Choroid plexus epithelial cell (primary cell): ENCODE measurements at regions not wholly inside any gene's neighbourhood (a gene's known extent, or its start where the extent isn't known, plus 50 kb on each side); places are given as distances from the start of the nearest gene placed in this dataset.

Experiments used
- DNase-seq: peaks from one replicate; pipeline ENCODE4 v3.0.0-alpha.2; 2010; ENCODE audit warnings: low read depth
- H3K4me3 ChIP-seq: 2 replicates; pipeline ENCODE4 v1.5.1; 2011; ENCODE audit warnings: low read depth, mild to moderate bottlenecking, control low read depth, low read length, moderate library complexity
- CTCF ChIP-seq: conservative IDR thresholded peaks from 2 replicates; pipeline ENCODE4 v1.5.1; 2011; ENCODE audit warnings: low read depth, mild to moderate bottlenecking, control low read depth, inconsistent platforms, low read length, moderate library complexity

GRCh38 chr6:118740372-118740771, 89.0 kb upstream of the CEP85L start:
- H3K4me3 ChIP-seq: no peak overlapping the region
- no peak for TF ChIP-seq CTCF
- peak; percentile 56 for DNase-seq

- TF ChIP-seq CTCF: no peak
- peak; percentile 32 for DNase-seq
- no peak overlapping the region for H3K4me3 ChIP-seq
Measured at GRCh38 chr6:118739696-118740353, 88.4 kb upstream of the CEP85L start.

GRCh38 chr6:118736440-118736839, 85.0 kb upstream of the CEP85L start:
- H3K4me3 ChIP-seq: no peak overlapping the region
- TF ChIP-seq CTCF: no peak

GRCh38 chr6:118735320-118735719, 83.9 kb upstream of the CEP85L start:
- H3K4me3 ChIP-seq: no peak overlapping the region
- peak; percentile 26 for DNase-seq
- peak; percentile 79 for TF ChIP-seq CTCF

More at GRCh38 chr6:118736440-118736839, 85.0 kb upstream of the CEP85L start:
- no peak for DNase-seq

GRCh38 chr6:118725944-118726343, 74.6 kb upstream of the CEP85L start:
- no peak for TF ChIP-seq CTCF
- no peak overlapping the region for H3K4me3 ChIP-seq
- no peak for DNase-seq

GRCh38 chr6:118724211-118724610, 72.8 kb upstream of the CEP85L start:
- no peak for TF ChIP-seq CTCF
- H3K4me3 ChIP-seq: no peak overlapping the region
- DNase-seq: peak; percentile 65
